Endothelial cell of umbilical vein (primary cell): ENCODE measurements at regions not wholly inside any gene's neighbourhood (a gene's known extent, or its start where the extent isn't known, plus 50 kb on each side); places are given as distances from the start of the nearest gene placed in this dataset.

Experiments used
- BruUV-seq: library from RNA; stranded (reverse); fragments of 400-500 nt; replicated peaks from 2 replicates; lab custom pipeline; 2021; lab: Mats Ljungman, UMichigan
- CTCF ChIA-PET: fragments of 300-600, 350-600 bp; sonication (Branson Sonifier 250); formaldehyde crosslinking; loops from one replicate; lab custom pipeline; 2021; ENCODE audit warnings: antibody characterized with exemption, inconsistent platforms; lab: Charles Lee
- POLR2A ChIA-PET: fragments of 300-600, 350-600 bp; sonication (Branson Sonifier 250); formaldehyde crosslinking; loops from one replicate; lab custom pipeline; 2021; ENCODE audit warnings: antibody characterized with exemption, inconsistent platforms; lab: Charles Lee
- DNase-seq: peaks from one replicate; pipeline ENCODE4 v3.0.0-alpha.2; 2011; ENCODE audit warnings: low read depth, low spot score
- FAIRE-seq: peaks from 2 replicates; lab custom pipeline; 2011; peaks lifted over from hg19 to GRCh38; lab: Jason Lieb, UNC
- H2AFZ ChIP-seq: 2 replicates; pipeline ENCODE4 v1.6.0; 2012; ENCODE audit warnings: low read depth, low read length, control low read depth, inconsistent platforms
- H3K27ac ChIP-seq: 2 replicates; pipeline ENCODE4 v1.5.1; 2011; ENCODE audit warnings: low read depth, mild to moderate bottlenecking, control low read depth, low read length, moderate library complexity; ENCODE audit not compliant: insufficient read depth
- H3K27me3 ChIP-seq, 2 experiments: 2 replicates each; pipeline versions ENCODE4 v1.6.0 to v1.6.1; 2011; ENCODE audit warnings: low read length in 2 of 2, mixed read lengths in 1 of 2; ENCODE audit not compliant: control insufficient read depth in 2 of 2, insufficient read depth in 2 of 2
- H3K36me3 ChIP-seq, 2 experiments: 2 replicates in 1 of 2; 3 replicates in 1 of 2; pipeline ENCODE4 v1.5.1; 2011; ENCODE audit warnings: low read length in 2 of 2, mild to moderate bottlenecking in 1 of 2, moderate library complexity in 1 of 2; ENCODE audit not compliant: control insufficient read depth in 2 of 2, insufficient read depth in 2 of 2; ENCODE audit errors: extremely low read depth in 1 of 2
- H3K4me1 ChIP-seq: 3 replicates; pipeline ENCODE4 v1.5.1; 2011; ENCODE audit warnings: mild to moderate bottlenecking, low read length; ENCODE audit not compliant: control insufficient read depth, insufficient read depth; ENCODE audit errors: extremely low read depth
- H3K4me2 ChIP-seq: 2 replicates; pipeline ENCODE4 v1.6.1; 2011; ENCODE audit warnings: low read length, control low read depth, mixed read lengths; ENCODE audit not compliant: insufficient read depth
- H3K4me3 ChIP-seq, 3 experiments: fragments of 200-600 bp in 1 of 3; sonication (generic), shearing (Covaris generic) in 1 of 3; replicated peaks in 1 of 3; 2 replicates each; pipeline ENCODE4 v1.5.1; 2011 to 2016; ENCODE audit warnings: control low read depth in 3 of 3, low read length in 3 of 3, mild to moderate bottlenecking in 2 of 3, inconsistent platforms in 1 of 3, low read depth in 1 of 3, moderate library complexity in 1 of 3; ENCODE audit not compliant: insufficient read depth in 1 of 3
- H3K79me2 ChIP-seq: 2 replicates; pipeline ENCODE4 v1.6.0; 2012; ENCODE audit warnings: low read length, inconsistent platforms; ENCODE audit not compliant: control insufficient read depth, insufficient read depth
- H3K9ac ChIP-seq: replicated peaks from 2 replicates; pipeline ENCODE3; 2011; ENCODE audit warnings: low read length, control low read depth; ENCODE audit not compliant: insufficient read depth; ENCODE audit errors: extremely low read depth
- H3K9me1 ChIP-seq: replicated peaks from 3 replicates; pipeline ENCODE4 v1.6.0; 2011; ENCODE audit warnings: mild to moderate bottlenecking, low read length; ENCODE audit not compliant: control insufficient read depth, insufficient read depth; ENCODE audit errors: extremely low read depth
- H3K9me3 ChIP-seq: replicated peaks from 2 replicates; pipeline ENCODE4 v1.5.1; 2012; ENCODE audit warnings: low read length, inconsistent platforms; ENCODE audit not compliant: control insufficient read depth, insufficient read depth
- H4K20me1 ChIP-seq: replicated peaks from 2 replicates; pipeline ENCODE3; 2011; ENCODE audit warnings: mild to moderate bottlenecking, low read length; ENCODE audit not compliant: control insufficient read depth, insufficient read depth; ENCODE audit errors: extremely low read depth
- EZH2 ChIP-seq: IDR thresholded peaks from 2 replicates; pipeline ENCODE4 v1.6.1; 2012; ENCODE audit warnings: borderline replicate concordance, low read depth, mild to moderate bottlenecking, moderate library complexity, low read length, inconsistent platforms; ENCODE audit not compliant: severe bottlenecking
- FOS ChIP-seq: IDR thresholded peaks from 2 replicates; pipeline ENCODE4 v1.6.1; 2011; ENCODE audit warnings: mild to moderate bottlenecking, low read length, moderate library complexity, borderline replicate concordance; ENCODE audit not compliant: insufficient read depth
- GATA2 ChIP-seq: IDR thresholded peaks from 2 replicates; pipeline ENCODE4 v1.7.0; 2011; ENCODE audit warnings: low read depth, mild to moderate bottlenecking, moderate library complexity, mixed read lengths, low read length; ENCODE audit not compliant: insufficient read length, insufficient read depth
- JUN ChIP-seq: IDR thresholded peaks from 2 replicates; pipeline ENCODE4 v1.6.1; 2011; ENCODE audit warnings: borderline replicate concordance, low read depth; ENCODE audit not compliant: insufficient read length, insufficient read depth
- MAX ChIP-seq: IDR thresholded peaks from 2 replicates; pipeline ENCODE4 v1.6.1; 2011; ENCODE audit not compliant: insufficient read depth, insufficient read length
- MYC ChIP-seq: IDR thresholded peaks from one replicate; pipeline ENCODE4 v1.6.1; 2011; ENCODE audit warnings: mild to moderate bottlenecking, low read depth, low read length
- POLR2A ChIP-seq: IDR thresholded peaks from 2 replicates; pipeline ENCODE4 v1.6.1; 2012; ENCODE audit warnings: low read depth, mild to moderate bottlenecking, control low read depth, low read length
- POLR2AphosphoS5 ChIP-seq: IDR thresholded peaks from 2 replicates; pipeline ENCODE4 v1.6.1; 2012; ENCODE audit warnings: low read depth, mild to moderate bottlenecking, control low read depth, low read length, moderate library complexity; ENCODE audit not compliant: insufficient read depth
- dilution Hi-C: fragments of 300-500 bp; cut with MboI; formaldehyde crosslinking; loops from one replicate; pipeline ENCODE4 v1.15.0; 2019; ENCODE audit warnings: low sequenced_read_pairs; ENCODE audit not compliant: extremely low pct_ligation_motif_present
- intact Hi-C: fragments of 100-400 bp; cut with micrococcal nuclease; formaldehyde crosslinking; loops from one replicate; pipeline ENCODE4 v1.10.0; 2022
- TF ChIP-seq, protein P1 (sequence below), 2 donors: IDR thresholded peaks; 1 replicate in 1 of 2; 2 replicates in 1 of 2; pipeline ENCODE4 v1.5.1; 2011; ENCODE audit warnings: low read length in 2 of 2, mild to moderate bottlenecking in 2 of 2, moderate library complexity in 2 of 2, control low read depth in 1 of 2, inconsistent platforms in 1 of 2, low read depth in 1 of 2; ENCODE audit not compliant: insufficient read depth in 1 of 2; ENCODE audit errors: extremely low read depth in 1 of 2

DNA sequence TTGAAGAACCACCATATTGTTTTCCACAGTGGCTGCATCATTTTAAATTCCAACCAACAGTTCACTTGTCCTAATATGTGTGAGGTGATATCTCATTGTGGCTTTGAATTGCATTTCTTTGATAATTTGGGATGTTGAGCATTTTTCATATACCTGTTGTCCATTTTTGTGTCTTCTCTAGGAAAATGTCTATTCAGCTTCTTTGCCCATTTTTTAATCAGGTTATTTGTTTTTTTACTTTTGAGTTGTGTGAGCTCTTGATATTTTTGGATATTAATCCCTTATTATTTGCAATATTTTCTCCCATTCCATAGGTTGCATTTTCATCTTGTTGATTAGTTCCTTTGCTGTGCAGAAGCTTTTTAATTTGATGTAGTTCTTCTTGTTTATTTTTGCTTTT, 95.1 kb upstream of the CCDC71L start:
- H3K9me1 ChIP-seq = no peaks in the 10 kb centered on the region
- H3K79me2 ChIP-seq = no peaks in the 10 kb centered on the region
- TF ChIP-seq JUN (no peak), MAX (no peak), GATA2 (no peak), EZH2 (no peak), FOS (no peak), POLR2AphosphoS5 (no peak), MYC (no peak), POLR2A (no peak)
- TF ChIP-seq, protein P1, sequence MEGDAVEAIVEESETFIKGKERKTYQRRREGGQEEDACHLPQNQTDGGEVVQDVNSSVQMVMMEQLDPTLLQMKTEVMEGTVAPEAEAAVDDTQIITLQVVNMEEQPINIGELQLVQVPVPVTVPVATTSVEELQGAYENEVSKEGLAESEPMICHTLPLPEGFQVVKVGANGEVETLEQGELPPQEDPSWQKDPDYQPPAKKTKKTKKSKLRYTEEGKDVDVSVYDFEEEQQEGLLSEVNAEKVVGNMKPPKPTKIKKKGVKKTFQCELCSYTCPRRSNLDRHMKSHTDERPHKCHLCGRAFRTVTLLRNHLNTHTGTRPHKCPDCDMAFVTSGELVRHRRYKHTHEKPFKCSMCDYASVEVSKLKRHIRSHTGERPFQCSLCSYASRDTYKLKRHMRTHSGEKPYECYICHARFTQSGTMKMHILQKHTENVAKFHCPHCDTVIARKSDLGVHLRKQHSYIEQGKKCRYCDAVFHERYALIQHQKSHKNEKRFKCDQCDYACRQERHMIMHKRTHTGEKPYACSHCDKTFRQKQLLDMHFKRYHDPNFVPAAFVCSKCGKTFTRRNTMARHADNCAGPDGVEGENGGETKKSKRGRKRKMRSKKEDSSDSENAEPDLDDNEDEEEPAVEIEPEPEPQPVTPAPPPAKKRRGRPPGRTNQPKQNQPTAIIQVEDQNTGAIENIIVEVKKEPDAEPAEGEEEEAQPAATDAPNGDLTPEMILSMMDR (IDR thresholded peaks at IDR 0.05; ENCODE audit: extremely low read depth in 1 of 2, insufficient read depth in 1 of 2, low read depth in 1 of 2, low read length in 2 of 2) = no peak
- H2AFZ ChIP-seq = no peak overlapping the region
- ChIA-PET CTCF (interaction anchor here (1.0 to 2.4 kb wide), 6 partner anchors 9 to 213 kb away, joined by 3 to 7 read pairs (median 4); no protein-coding TSS in a partner anchor), POLR2A (interaction anchor here (0.5 to 1.0 kb wide), 2 partner anchors 319 to 413 kb away, joined by 3 to 10 read pairs; partner anchors contain the start of gene HBP1)
- H3K4me3 ChIP-seq = no peak overlapping the region
- intact Hi-C loops (no loop called here), dilution Hi-C loops (no loop called here)
- FAIRE-seq (peak; percentile 54), DNase-seq (no peak)
- H3K4me1 ChIP-seq = no peaks in the 10 kb centered on the region
- H3K36me3 ChIP-seq = no peaks in the 10 kb centered on the region
- BruUV-seq = no TSS peak
- H3K4me2 ChIP-seq = no peak overlapping the region
- no peaks in the 10 kb centered on the region for H3K9me3 ChIP-seq
- H4K20me1 ChIP-seq = no peaks in the 10 kb centered on the region
- no peak overlapping the region for H3K27ac ChIP-seq
- H3K27me3 ChIP-seq = no peaks in the 10 kb centered on the region
- H3K9ac ChIP-seq = no peak overlapping the region
